Adrenal gland (tissue), 9 donors: ENCODE measurements at regions not wholly inside any gene's neighbourhood (a gene's known extent, or its start where the extent isn't known, plus 50 kb on each side); places are given as distances from the start of the nearest gene placed in this dataset.

Experiments
- DNase-seq, 7 donors: peaks; one replicate each; pipeline ENCODE4 v3.0.0-alpha.2; 2019 to 2020
- H3K27ac ChIP-seq, 5 donors: fragments of 200-600 bp; sonication (generic) in 4 of 5; 1 replicate in 3 of 5; 2 replicates in 2 of 5; pipeline versions ENCODE4 v1.5.1 to v1.8.0; 2016 to 2020; ENCODE audit warnings: mild to moderate bottlenecking in 1 of 5
- H3K27me3 ChIP-seq: fragments of 200-600 bp; 2 replicates; pipeline ENCODE4 v1.8.0; 2021
- H3K36me3 ChIP-seq, 2 donors: fragments of 200-600 bp; replicated peaks in 1 of 2; 1 replicate in 1 of 2; 2 replicates in 1 of 2; pipeline versions ENCODE4 v1.5.1 to v1.8.0; 2018 to 2022
- H3K4me1 ChIP-seq, 2 donors: fragments of 200-600 bp; replicated peaks in 1 of 2; 1 replicate in 1 of 2; 2 replicates in 1 of 2; pipeline versions ENCODE4 v1.5.1 to v1.8.0; 2018 to 2021
- H3K4me3 ChIP-seq, 4 donors: fragments of 200-600 bp; sonication (generic) in 3 of 4; one replicate each; pipeline ENCODE4 v1.5.1; 2016 to 2018
- H3K9me3 ChIP-seq, 3 donors: fragments of 200-600 bp; sonication (generic) in 1 of 3; replicated peaks in 1 of 3; 1 replicate in 2 of 3; 2 replicates in 1 of 3; pipeline versions ENCODE4 v1.5.1 to v1.8.0; 2016 to 2021
- CTCF ChIP-seq, 6 experiments: fragments of 450-650 bp in 4 of 6; fragments of 200-600 bp in 2 of 6; sonication (generic) in 1 of 6; IDR thresholded peaks; 1 replicate in 5 of 6; 2 replicates in 1 of 6; pipeline versions ENCODE4 v1.5.1 to v1.8.0; 2016 to 2021; ENCODE audit warnings: antibody characterized with exemption in 6 of 6, mild to moderate bottlenecking in 2 of 6, moderate library complexity in 1 of 6
- POLR2A ChIP-seq, 2 donors: fragments of 450-650 bp; IDR thresholded peaks; one replicate each; pipeline ENCODE4 v1.6.1; 2017; ENCODE audit warnings: antibody characterized with exemption in 2 of 2, mild to moderate bottlenecking in 2 of 2, moderate library complexity in 1 of 2
- WGBS, 4 donors: extraction: QIAGEN DNeasy Blood & Tissue Kit in 2 of 4; methylation state at CpG; one replicate each; pipeline versions ENCODE4 v1.1.5 to v1.1.7; 2013 to 2017; 5-methylcytosine and 5-hydroxymethylcytosine counted together
- intact Hi-C, 2 donors: fragments of 100-400 bp; cut with DNase I; formaldehyde crosslinking; loops; one replicate each; pipeline versions ENCODE4 v1.14.1 to v1.15.0; 2022 to 2023
- donor health status: healthy with polysubstance abuse.
- donor health status: Bipolar disorder and iron deficiency.
- donor health status: DM: yes; HTN: yes; CAD: no.
- donor health status: DM: no; HTN: no; CAD: no.
- donor health status: DM: no; HTN: no; CAD: no.

- intact Hi-C loops = no loop called here
- Histone ChIP-seq H3K27me3 (no peaks in the 10 kb centered on the region), H3K9me3 (no peaks in the 10 kb centered on the region), H3K27ac (no peak overlapping the region), H3K4me1 (no peaks in the 10 kb centered on the region), H3K36me3 (no peaks in the 10 kb centered on the region), H3K4me3 (no peak overlapping the region)
- no peak for DNase-seq
- TF ChIP-seq POLR2A (IDR thresholded peaks at IDR 0.05) (no peak), CTCF (IDR thresholded peaks at IDR 0.05) (no peak)
- WGBS, 4 donors = 38 to 60% (median 54%) methylated on average over 1 of the region's 1 CpG
Measured at GRCh38 chr4:137635601-137636000, 103.3 kb upstream of the PCDH18 start.

GRCh38 chr4:137635108-137635507 lies 102.8 kb upstream of the PCDH18 start:
- H3K4me3 ChIP-seq = no peak overlapping the region
- no peak overlapping the region for H3K27ac ChIP-seq
- TF ChIP-seq POLR2A (IDR thresholded peaks at IDR 0.05) = no peak
- no peak for TF ChIP-seq CTCF (IDR thresholded peaks at IDR 0.05)
- no peaks in the 10 kb centered on the region for H3K27me3 ChIP-seq
- H3K4me1 ChIP-seq = no peaks in the 10 kb centered on the region
- no peaks in the 10 kb centered on the region for H3K36me3 ChIP-seq
- intact Hi-C loops = no loop called here
- DNase-seq = no peak
- no peaks in the 10 kb centered on the region for H3K9me3 ChIP-seq
- 62 to 70% (median 66%) methylated on average over 3 of the region's 3 CpGs for WGBS, 4 donors

GRCh38 chr4:137632842-137633241 lies 100.5 kb upstream of the PCDH18 start:
- Histone ChIP-seq H3K27me3 (no peaks in the 10 kb centered on the region), H3K36me3 (no peaks in the 10 kb centered on the region), H3K4me3 (no peak overlapping the region), H3K9me3 (no peaks in the 10 kb centered on the region), H3K27ac (no peak overlapping the region), H3K4me1 (no peaks in the 10 kb centered on the region)
- no peak for DNase-seq
- 67 to 88% (median 84%) methylated on average over 1 of the region's 1 CpG for WGBS, 4 donors
- TF ChIP-seq POLR2A (IDR thresholded peaks at IDR 0.05) = no peak
- TF ChIP-seq CTCF (IDR thresholded peaks at IDR 0.05) = no peak
- intact Hi-C loops = no loop called here

GRCh38 chr4:137631605-137632004 lies 99.3 kb upstream of the PCDH18 start:
- no peak for DNase-seq
- TF ChIP-seq POLR2A (IDR thresholded peaks at IDR 0.05) (no peak), CTCF (IDR thresholded peaks at IDR 0.05) (no peak)
- H3K9me3 ChIP-seq = no peaks in the 10 kb centered on the region

More at GRCh38 chr4:137631605-137632004, 99.3 kb upstream of the PCDH18 start:
- no peaks in the 10 kb centered on the region for H3K36me3 ChIP-seq
- WGBS, 4 donors = 88 to 100% (median 89%) methylated on average over 1 to 2 of the region's 2 CpGs; no CpG with 5 or more reads in 1 of the 4 donors
- no peak overlapping the region for H3K27ac ChIP-seq
- no peaks in the 10 kb centered on the region for H3K27me3 ChIP-seq
- H3K4me3 ChIP-seq = no peak overlapping the region
- intact Hi-C loops = no loop called here
- H3K4me1 ChIP-seq = no peaks in the 10 kb centered on the region
